Activated gamma-delta T cell treated with anti-CD3 and anti-CD28 coated beads, Interleukin-2, amount 50 U/mL, for 16 hours (primary cell): ENCODE measurements at regions not wholly inside any gene's neighbourhood (a gene's known extent, or its start where the extent isn't known, plus 50 kb on each side); places are given as distances from the start of the nearest gene placed in this dataset.

Experiments used
- DNase-seq: peaks from one replicate; pipeline ENCODE4 v3.0.0-alpha.2; 2020; ENCODE audit warnings: low read depth

DNA sequence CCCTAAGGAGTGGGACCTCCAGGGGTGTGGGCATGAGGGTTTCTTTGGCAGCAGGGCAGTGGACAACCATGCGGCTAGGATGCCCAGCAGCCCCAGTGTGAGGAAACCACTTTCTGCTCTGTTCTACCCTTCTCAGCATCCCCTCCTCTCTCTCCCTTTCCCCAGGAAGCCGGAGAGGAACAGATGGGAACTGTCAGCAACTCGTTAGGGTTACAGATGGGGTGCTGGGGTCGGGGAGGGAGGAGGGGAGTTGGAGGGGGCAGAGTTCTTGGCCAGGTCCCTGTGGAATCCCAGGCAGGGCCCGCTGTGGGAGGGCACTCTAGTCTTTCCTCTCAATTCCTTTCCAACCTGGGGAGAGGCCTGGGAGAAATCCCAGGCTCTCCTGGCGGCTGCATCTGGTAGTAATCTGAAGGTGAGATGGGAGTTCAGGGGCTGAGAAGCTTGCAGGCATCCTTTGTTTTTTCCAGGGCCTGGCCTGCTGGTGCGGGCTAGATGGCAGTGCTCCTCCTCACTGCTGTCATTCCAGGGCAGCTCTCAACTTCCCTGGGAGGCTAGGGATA lies 93.9 kb upstream of the CSF3R start:
- DNase-seq = no peak

DNA sequence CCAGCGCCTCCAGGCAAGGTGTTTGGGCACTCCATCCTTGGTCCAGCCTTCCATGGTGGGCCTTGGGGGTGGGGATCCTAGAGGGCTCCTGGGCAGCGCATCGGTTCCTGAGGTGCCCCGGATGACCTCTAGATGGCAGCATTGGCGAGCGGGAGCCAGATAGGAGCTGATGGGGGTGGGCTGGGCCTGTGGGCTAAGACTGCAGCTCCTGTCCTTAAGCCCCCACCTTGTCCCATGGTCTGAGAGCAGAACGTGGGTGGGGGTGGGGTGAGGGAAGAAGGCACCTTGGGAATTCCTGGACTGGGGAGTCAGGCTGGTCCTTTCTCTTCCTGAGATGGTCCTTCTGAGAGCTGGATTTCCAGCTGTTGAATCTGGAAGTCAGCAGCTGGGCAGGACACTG lies 93.4 kb upstream of the CSF3R start:
- peak; percentile 30 for DNase-seq

DNA sequence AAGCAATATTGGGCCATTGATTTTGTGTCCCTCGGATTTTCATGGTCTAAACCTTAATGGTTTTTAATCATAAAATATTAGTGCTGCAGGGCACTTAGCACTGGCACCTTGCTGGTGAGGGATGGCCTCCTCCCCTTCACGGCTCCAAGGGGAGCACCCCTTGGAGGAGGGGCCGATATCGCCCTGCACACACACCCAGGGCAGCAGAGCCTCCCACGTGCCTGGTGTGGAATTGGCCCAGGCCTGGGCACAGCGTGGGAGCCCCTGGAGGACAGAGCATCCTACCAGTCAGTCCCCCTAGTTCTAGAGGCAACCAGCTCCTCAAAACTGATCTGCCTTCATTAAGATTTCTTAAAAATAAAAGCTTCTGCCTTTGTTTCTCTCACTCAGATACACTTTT lies 90.7 kb upstream of the CSF3R start:
- no peak for DNase-seq

DNA sequence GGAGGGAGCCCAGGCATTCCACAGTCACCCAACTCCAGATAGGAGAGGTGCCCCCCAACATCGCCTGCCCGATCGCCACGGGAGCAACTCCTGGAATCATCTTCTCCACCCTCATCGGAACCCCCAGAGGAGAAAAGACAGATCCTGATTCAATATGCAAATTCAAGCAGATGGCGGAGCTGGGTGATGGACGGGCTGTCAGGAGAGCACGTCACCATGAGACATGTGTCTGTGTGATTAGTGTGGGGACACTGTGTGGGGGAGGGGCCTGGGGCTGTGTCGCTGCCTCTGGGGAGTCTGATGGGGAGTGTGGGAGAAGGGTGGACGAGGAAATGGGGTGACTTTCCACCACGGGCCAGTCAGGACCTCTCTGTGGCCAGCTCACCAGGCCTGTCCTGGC lies 90.2 kb upstream of the CSF3R start:
- DNase-seq = no peak

DNA sequence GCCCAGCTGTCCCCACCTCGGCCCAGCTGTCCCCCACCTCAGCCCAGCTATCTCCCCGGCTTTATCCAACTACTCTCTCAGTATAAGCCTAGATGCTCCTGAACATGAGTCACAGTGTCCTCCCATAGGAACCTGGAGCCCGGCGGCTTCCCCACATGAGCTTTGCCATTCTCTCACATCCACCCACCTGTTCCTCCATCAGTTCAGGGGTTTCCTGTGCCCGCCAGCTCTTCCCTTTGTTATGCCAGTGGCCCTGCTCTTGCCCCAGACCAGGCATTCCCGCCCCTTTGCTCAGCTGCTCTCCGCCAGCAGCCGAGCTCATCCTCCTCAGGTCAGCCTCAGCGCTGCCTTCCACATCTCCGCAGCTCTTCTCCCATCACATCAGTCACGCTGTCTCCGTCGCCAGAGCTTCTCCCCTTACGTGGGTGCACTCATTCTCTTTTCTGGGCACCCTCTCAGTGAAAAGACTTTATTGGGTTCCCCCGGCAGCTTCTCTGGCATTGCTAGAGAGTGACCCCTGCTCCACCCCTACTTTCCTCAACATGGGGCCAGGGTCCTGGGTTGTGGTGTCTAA lies 89.5 kb upstream of the CSF3R start:
- no peak for DNase-seq

DNA sequence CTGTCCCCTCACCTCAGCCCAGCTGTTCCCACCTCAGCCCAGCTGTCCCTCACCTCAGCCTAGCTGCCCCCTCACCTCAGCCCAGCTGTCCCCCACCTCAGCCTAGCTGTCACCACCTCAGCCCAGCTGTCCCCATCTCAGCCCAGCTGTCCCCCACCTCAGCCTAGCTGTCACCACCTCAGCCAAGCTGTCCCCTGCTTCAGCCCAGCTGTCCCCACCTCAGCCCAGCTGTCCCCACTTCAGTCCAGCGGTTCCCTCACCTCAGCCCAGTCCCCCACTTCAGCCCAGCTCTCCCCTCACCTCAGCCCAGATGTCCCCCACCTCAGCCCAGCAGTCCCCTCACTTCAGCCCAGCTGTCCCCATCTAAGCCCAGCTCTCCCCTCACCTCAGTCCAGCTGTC lies 88.4 kb upstream of the CSF3R start:
- DNase-seq = no peak

DNA sequence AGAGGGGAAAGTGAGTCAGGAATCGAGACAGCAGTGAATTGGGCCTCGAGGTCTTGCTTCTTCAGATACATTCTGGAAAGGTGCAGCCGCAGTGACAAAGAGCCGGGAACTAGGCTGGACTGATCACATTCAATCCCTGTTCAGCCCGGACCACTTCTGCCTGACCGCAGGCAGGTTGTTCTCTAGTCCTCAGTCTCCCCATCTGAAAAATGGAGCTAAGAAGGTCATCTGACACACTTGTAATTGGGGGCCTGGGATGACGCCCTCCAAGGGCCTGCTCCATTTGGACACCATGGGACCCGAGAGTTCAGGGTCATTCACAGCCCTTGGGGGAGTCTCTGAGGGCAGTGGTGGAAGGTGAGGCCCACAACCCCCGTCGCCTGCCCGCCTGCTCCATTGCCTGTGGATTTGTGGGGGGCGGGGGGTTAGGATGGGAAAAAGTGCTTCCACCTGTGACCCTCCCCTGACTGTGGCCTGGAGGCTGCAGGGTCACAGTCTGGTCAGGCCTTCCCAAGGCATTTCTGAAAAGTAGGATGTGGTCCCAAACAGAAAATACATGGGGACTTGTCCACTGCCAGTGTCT lies 87.9 kb upstream of the CSF3R start:
- DNase-seq = no peak

DNA sequence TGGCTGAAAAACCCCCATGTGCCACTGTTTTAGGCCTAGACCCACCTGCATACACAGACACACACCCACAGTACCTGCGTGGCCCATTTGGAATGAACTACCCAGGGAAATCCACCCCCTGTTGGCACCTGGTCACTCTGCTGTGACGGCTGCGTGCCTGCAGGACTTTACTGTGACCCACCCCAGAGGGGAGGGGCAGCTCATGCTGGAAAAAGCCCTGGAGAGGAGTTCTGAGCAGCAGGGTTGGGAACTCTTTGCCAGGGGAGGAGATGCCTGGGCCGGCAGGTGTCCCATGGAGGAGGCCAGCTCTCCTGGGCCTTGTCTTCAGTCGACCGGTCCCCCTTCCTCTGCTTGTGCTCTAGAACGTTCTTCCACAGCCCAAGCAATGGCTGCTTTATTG lies 87.3 kb upstream of the CSF3R start:
- DNase-seq = no peak

DNA sequence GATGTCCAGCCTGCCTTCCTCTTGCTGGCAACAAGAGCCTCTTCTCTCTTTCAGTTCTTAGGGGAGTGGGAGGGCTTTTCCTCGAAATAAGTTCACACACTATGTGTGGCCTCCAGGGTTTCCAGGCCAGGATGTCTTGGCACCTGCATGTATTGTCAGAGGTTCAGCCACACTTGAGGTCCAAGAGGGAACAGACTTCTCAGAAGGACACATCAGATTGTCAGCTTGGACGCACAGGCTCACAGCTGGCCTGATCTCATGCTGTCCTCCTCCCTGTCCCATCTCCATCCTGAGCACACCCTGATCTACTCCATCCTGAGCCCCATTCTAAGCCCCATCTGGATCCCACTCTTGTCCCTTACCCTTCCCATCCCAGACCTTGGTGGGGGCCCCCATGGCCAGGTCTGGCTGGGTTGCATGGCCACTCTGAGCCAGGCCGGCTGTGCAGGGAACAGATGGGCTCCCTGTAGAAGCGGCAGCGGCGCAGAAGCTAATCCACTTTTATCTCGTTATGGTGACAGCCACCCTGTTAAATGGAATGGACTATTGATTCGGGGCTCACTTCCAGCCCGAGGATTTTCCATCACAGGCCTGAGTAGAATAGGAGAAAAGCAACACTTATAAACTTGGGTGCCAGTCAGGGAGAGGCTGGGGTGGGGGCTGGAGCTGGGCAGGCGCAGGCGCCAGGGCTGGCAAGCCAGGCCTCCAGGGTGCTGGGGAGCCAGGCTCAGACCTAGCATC lies 85.1 kb upstream of the CSF3R start:
- DNase-seq = no peak

DNA sequence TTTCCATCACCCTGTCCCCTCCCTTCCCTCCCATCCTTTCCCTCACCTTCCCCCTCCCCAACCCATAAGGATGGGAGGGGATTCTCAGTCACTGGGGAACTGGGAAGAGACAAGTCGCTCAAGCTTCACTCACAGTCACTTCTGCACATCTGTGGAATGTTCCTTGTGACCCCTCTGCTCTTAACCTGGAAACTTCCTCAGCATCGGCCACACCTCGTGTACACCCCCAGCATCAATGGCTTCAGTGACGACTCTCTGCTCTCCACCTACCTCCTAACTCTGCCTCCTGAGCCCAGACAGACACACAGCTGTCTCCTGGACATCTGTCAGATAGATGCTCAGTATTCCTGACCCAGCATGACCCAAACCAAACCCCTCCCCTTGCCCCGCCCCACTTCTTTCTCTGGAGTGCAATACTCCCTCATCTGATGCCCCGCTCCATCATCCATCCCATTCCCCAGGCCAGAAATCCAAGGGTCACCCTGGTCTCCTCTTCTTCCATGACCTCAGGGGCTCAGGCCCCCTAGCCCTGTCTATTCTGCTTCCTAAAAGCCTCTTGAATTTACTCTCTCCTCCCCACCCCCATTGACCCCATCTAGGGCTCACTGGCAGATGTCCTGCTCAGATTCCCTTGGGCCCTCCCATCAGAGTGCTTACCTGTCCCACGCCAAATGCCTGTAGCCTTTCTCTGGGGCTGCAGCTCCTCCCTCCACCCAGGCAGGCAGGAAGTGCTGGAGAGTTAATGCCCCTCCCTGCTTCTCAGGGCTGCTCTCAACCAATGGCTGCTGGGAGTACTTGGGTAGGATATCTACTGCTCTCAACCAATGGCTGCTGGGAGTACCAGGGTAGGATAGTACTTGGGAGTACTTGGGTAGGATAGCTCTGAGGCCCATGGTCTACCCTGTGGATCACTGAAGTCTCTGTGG lies 83.1 kb upstream of the CSF3R start:
- no peak for DNase-seq

DNA sequence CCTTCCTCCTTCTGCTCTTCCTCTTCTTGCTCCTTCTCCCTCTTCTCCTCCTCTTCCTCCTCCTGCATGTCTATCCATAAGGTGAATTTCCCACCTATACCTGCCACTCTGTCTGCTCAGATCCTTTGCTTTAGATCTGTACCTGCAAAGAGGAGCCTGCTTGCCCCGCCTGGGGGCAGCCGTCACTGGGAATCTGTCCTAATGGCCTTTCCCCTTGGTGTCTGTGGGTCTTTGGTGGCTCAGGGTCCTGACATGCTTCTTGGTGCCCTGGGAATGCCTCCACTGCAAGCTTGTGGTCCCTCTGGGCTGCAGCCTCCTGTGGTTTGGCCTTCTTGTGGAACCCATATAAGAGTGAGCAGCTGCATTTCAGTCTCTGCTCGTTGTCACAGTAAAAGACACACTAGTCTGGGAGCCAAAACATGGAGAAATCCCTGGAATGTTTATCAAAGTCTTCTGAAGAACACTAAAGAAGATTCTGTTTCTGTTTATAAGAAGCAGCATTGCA lies 79.5 kb upstream of the CSF3R start:
- DNase-seq = no peak

DNA sequence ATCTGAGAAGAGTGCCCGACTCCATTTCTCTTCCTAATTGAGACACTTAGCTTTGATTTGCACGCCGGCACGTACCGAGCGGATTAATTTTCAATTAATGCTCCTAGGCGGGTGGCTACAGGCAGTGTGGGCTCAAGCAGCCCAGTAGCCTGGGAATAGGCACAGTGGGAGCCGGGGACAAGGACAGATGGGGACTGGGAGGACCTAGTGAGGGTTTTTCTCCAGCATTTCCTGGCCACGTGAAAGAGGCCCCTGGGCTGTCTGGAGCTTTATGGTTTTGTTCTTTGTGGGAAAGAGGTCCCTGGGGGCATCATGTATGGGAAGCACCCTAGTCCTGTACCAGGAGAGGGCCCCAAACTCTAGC lies 78.6 kb upstream of the CSF3R start:
- no peak for DNase-seq

DNA sequence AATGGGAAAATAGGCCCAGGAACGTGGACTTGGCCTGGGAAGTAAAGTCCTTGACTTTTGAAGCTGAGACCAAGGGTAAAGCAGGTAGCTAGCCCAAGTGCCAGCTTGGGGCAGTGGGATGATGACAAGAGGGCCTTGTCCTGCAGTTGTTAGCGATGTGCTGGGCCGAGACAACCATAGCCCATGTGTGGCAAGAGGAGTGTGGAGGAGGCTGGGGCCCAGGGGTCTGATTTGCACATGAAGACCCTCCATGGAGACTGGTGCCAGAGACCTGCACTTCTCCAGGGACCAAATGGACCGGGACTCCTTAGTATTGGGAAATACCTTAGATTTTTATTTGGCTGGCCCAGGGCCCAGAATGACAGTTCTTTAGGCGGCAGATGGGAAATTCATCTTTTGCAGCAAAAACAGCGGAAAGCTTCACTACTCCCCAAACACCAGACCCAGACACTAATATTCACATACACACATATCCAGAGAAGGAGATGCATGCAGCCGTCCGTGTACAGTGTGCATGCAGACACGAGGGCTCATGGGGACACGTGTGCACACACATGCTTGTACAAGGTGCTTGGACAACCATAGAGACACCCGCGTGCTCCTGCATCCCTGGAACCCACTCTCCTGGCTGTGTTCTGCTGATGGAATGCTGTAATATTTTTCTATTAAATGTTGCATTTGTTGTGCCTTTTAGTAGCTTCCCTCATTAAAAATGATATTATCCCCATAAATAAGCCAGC lies 78.1 kb upstream of the CSF3R start:
- DNase-seq = no peak

DNA sequence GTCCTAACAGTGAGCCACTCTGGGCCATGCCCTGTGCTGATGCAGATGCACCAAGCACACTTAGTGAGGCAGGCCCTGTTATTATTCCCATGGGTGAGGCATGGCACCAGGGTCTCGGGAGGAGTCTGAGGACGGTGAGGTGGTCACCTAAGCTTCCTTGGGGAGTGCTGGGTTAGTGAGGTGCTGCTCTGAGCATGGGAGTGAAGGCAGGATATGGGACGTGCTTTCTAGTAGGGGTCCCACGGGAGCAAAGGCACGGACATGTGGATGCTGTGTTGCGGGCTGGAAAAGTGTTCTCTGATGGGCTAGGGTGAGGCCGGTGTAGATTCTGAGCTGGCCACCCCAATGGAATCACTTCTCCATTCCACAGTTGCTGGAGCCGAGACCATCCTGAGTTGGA lies 77.5 kb upstream of the CSF3R start:
- no peak for DNase-seq

DNA sequence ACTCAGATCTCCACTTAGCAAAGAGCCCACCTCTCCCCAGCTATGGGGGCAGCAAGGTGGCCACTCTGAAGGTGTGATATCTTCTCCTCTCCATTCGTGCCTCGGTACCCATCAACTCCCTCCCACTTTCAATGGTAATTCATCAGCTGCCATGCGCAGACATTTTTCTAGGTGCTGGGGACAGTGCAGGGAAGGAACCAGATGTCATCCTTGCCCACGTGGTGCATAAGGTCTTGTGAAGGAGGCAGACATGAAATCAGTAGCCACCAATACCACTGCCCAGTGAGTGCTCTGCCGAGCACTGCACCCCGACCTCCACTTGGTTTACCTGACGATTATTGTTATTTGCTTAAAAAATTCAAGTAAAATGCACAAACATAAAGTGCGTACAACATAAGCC lies 76.3 kb upstream of the CSF3R start:
- no peak for DNase-seq

DNA sequence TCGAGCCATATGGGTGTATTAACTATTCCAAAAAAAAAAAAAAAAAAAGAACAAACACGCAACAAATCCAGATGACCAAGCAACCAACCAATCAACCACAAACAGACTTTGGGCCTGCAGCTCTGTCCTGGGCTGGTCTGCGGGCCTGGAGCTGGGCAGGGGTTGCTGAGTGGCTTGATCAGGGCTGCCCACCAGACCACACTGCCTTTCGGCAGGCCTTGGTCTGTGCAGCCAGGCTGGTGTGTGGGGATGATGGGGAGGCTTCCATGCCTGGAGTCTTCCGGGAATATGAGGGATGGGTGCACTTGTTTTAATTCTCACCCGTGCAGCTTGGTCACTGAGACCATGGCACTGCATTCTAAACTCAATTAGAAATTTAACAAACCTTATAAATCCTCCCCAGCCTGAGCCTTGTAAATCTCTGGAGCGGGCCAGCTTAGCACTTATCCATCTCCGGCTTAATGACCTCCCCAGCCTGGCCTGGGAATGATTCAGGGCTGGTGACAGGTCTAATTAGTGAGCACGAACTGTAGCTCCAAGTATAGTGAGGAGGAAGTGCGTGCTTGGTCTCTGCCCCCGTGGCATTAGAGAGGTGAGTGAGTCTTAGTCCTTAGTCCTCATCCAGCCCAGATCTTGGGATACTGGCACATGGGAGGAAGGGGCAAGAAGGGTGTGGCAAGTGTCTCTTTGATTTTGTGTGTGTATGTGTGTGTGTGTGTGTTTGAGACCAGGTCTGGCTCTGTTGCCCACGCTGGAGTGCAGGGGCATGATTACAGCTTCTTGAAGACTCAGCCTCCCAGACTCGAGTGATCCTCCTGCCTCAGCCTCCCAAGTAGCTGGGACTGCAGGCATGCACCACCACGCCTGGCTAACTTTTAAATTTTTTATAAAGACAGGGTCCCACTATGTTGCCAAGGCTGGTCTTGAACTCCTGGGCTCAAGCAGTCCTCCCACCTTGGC lies 74.6 kb upstream of the CSF3R start:
- DNase-seq = no peak

DNA sequence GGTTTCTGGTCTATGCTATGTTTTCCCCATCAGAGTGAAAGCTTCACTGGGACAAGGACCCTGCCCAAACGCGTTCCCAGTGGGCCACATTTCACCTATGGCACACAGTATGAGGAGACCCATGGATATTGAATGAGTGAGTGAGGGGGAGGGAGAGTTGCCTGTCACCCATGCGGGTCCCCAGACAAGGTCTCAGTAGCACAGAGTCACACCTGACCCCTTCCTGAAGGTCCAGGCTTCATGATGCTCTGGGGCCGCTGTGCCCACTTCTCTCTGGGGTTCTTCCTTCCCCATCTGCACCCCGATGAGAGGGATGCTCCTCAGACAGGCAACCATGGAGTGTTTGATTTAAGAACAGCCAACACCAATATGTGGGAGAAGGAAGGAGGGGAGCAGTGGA lies 72.3 kb upstream of the CSF3R start:
- no peak for DNase-seq

DNA sequence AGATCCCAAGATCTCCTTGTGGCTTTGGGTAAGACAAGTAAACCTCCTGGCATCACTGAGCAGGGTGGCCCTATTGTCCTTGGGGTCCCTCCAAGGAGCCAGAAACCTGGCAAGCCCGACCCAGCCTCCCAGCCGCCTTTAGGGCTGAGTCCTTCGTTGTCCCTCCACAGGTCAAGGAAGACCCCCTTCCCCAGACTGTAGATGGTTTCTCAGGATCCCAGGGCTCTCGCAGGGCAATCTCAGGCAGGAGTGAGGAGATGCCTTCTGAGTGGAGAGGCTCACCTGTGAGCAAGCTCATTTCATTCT lies 71.6 kb upstream of the CSF3R start:
- DNase-seq = no peak

DNA sequence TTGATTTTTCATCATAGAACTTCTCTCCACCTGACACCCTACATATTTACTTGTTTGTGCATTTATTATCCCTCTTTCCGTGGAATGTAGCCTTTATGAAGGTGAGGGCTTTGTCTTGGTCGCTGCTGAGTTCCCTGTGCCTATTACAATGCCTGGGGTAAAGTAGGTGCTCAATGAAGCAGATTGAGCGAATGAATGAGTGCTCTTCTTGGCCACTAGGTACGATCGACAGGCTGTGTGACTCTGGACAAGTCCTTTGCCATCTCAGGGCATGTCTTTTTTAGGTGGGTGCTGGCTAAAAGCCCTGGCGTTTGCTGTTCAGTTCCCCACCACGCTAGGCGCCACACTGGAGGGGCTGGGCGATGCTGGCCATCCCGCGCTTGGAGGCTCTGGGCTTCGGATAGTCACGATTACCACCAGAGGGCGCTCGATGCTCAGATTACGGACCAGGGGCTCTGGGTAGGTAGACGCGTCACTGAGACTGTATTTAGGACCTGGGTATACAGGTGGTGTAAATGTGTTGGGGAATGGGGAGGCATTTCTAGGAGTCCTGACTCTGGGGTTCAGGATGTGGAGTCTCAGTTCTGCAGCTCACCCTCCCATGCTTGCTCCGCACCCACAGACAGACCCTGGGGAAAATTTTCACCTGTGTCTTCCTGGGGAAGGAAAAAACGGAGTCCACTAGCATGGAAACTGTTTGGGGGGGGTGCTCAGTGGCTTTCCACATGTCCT lies 71.0 kb upstream of the CSF3R start:
- peak; percentile 41 for DNase-seq

DNA sequence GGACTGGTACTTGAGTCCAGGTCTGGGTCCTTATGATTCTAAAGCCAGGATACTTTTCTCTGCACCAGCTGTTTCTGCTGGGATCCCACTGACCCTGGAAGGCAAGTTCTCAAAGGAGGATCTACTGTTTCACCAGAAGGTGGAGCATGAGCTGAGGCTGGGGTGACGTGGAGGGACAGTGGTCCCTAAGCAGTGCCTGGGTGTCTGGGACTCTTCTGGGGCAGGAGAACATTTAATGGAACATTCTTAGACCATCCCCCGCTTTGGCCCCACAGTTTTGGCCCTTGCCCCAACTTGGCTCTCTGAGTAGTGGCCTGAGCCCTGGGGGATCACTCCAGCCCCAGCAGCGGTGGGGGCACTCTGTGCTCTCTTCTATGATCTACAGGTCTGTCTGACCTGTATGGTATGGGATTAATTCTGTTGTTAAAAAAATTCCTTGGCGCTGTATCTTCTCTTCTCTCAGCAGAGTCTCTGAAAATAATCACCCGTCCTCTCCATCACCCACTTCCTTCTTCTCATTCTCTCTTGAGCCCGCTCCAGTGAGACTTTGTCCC lies 60.3 kb upstream of the CSF3R start:
- DNase-seq = no peak
